ENCODE measurements at regions not wholly inside any gene's neighbourhood (a gene's known extent, or its start where the extent isn't known, plus 50 kb on each side); places are given as distances from the start of the nearest gene placed in this dataset.

- Histone ChIP-seq H3K4me3 (ENCODE audit: low read depth in 1 of 5, low read length in 5 of 5) (no peak overlapping the region), H3K27ac (ENCODE audit: low read depth, low read length) (no peak overlapping the region), H3K27me3 (ENCODE audit: control insufficient read depth in 5 of 5, insufficient read depth in 4 of 5, low read length in 5 of 5) (peaks cover 6 to 18% (median 12%) of the 10 kb centered on the region in 5 donors), H3K9ac (ENCODE audit: low read length in 5 of 5) (no peak overlapping the region), H3K9me3 (ENCODE audit: control insufficient read depth in 5 of 5, low read length in 5 of 5) (peaks cover 3 to 8% (median 5%) of the 10 kb centered on the region in 5 donors), H3K36me3 (ENCODE audit: control insufficient read depth in 5 of 5, insufficient read depth in 5 of 5, low read length in 5 of 5) (no peaks in the 10 kb centered on the region), H3K4me1 (ENCODE audit: control insufficient read depth in 5 of 5, insufficient read depth in 5 of 5, low read length in 5 of 5) (no peaks in the 10 kb centered on the region)
These were observed 404.2 kb downstream of the TMEM121 start for GRCh38 chr14:105930572-105930971.

- H3K9me3 ChIP-seq (ENCODE audit: control insufficient read depth in 5 of 5, low read length in 5 of 5), result peaks cover 3 to 12% (median 5%) of the 10 kb centered on the region in 5 donors
- peaks cover 7 to 18% (median 12%) of the 10 kb centered on the region in 5 donors for H3K27me3 ChIP-seq (ENCODE audit: control insufficient read depth in 5 of 5, insufficient read depth in 4 of 5, low read length in 5 of 5)
- H3K27ac ChIP-seq (ENCODE audit: low read depth, low read length), result no peak overlapping the region
- no peak overlapping the region for H3K9ac ChIP-seq (ENCODE audit: low read length in 5 of 5)
- no peaks in the 10 kb centered on the region for H3K4me1 ChIP-seq (ENCODE audit: control insufficient read depth in 5 of 5, insufficient read depth in 5 of 5, low read length in 5 of 5)
- H3K4me3 ChIP-seq (ENCODE audit: low read depth in 1 of 5, low read length in 5 of 5), result no peak overlapping the region
- no peaks in the 10 kb centered on the region for H3K36me3 ChIP-seq (ENCODE audit: control insufficient read depth in 5 of 5, insufficient read depth in 5 of 5, low read length in 5 of 5)
These were observed 405.6 kb downstream of the TMEM121 start for GRCh38 chr14:105931808-105932483.

GRCh38 chr14:105933238-105933637 is 406.9 kb downstream of the TMEM121 start:
- H3K4me1 ChIP-seq (ENCODE audit: control insufficient read depth in 5 of 5, insufficient read depth in 5 of 5, low read length in 5 of 5), result no peaks in the 10 kb centered on the region
- H3K27ac ChIP-seq (ENCODE audit: low read depth, low read length), result no peak overlapping the region
- peaks cover 7 to 18% (median 12%) of the 10 kb centered on the region in 5 donors for H3K27me3 ChIP-seq (ENCODE audit: control insufficient read depth in 5 of 5, insufficient read depth in 4 of 5, low read length in 5 of 5)
- no peaks in the 10 kb centered on the region for H3K36me3 ChIP-seq (ENCODE audit: control insufficient read depth in 5 of 5, insufficient read depth in 5 of 5, low read length in 5 of 5)
- H3K9ac ChIP-seq (ENCODE audit: low read length in 5 of 5), result no peak overlapping the region
- H3K9me3 ChIP-seq (ENCODE audit: control insufficient read depth in 5 of 5, low read length in 5 of 5), result peaks cover 5 to 22% (median 17%) of the 10 kb centered on the region in 5 donors
- H3K4me3 ChIP-seq (ENCODE audit: low read depth in 1 of 5, low read length in 5 of 5), result no peak overlapping the region

- H3K27ac ChIP-seq (ENCODE audit: low read depth, low read length), result no peak overlapping the region
- H3K4me3 ChIP-seq (ENCODE audit: low read depth in 1 of 5, low read length in 5 of 5), result no peak overlapping the region
- H3K27me3 ChIP-seq (ENCODE audit: control insufficient read depth in 5 of 5, insufficient read depth in 4 of 5, low read length in 5 of 5), result peaks cover 3 to 11% (median 3%) of the 10 kb centered on the region in 5 donors
- peaks cover 12 to 40% (median 33%) of the 10 kb centered on the region in 5 donors for H3K9me3 ChIP-seq (ENCODE audit: control insufficient read depth in 5 of 5, low read length in 5 of 5)
- no peaks in the 10 kb centered on the region for H3K4me1 ChIP-seq (ENCODE audit: control insufficient read depth in 5 of 5, insufficient read depth in 5 of 5, low read length in 5 of 5)
- H3K9ac ChIP-seq (ENCODE audit: low read length in 5 of 5), result no peak overlapping the region
- H3K36me3 ChIP-seq (ENCODE audit: control insufficient read depth in 5 of 5, insufficient read depth in 5 of 5, low read length in 5 of 5), result no peaks in the 10 kb centered on the region
These were observed 409.0 kb downstream of the TMEM121 start for GRCh38 chr14:105935384-105935783.

GRCh38 chr14:105937253-105938054 is 411.1 kb downstream of the TMEM121 start:
- H3K4me1 ChIP-seq (ENCODE audit: control insufficient read depth in 5 of 5, insufficient read depth in 5 of 5, low read length in 5 of 5), result no peaks in the 10 kb centered on the region
- no peak overlapping the region for H3K27ac ChIP-seq (ENCODE audit: low read depth, low read length)
- H3K9ac ChIP-seq (ENCODE audit: low read length in 5 of 5), result no peak overlapping the region
- peak overlapping the region in 1 of 5 donors; percentile 17 for H3K4me3 ChIP-seq (ENCODE audit: low read depth in 1 of 5, low read length in 5 of 5)
- H3K36me3 ChIP-seq (ENCODE audit: control insufficient read depth in 5 of 5, insufficient read depth in 5 of 5, low read length in 5 of 5), result no peaks in the 10 kb centered on the region
- peaks cover 12 to 41% (median 36%) of the 10 kb centered on the region in 5 donors for H3K9me3 ChIP-seq (ENCODE audit: control insufficient read depth in 5 of 5, low read length in 5 of 5)
- peaks cover 0 to 10% (median 2%) of the 10 kb centered on the region in 5 donors for H3K27me3 ChIP-seq (ENCODE audit: control insufficient read depth in 5 of 5, insufficient read depth in 4 of 5, low read length in 5 of 5)

GRCh38 chr14:105938055-105938863 is 411.9 kb downstream of the TMEM121 start:
- Histone ChIP-seq H3K36me3 (ENCODE audit: control insufficient read depth in 5 of 5, insufficient read depth in 5 of 5, low read length in 5 of 5) (no peaks in the 10 kb centered on the region), H3K4me1 (ENCODE audit: control insufficient read depth in 5 of 5, insufficient read depth in 5 of 5, low read length in 5 of 5) (no peaks in the 10 kb centered on the region), H3K27ac (ENCODE audit: low read depth, low read length) (no peak overlapping the region), H3K9me3 (ENCODE audit: control insufficient read depth in 5 of 5, low read length in 5 of 5) (peaks cover 12 to 41% (median 36%) of the 10 kb centered on the region in 5 donors), H3K9ac (ENCODE audit: low read length in 5 of 5) (no peak overlapping the region), H3K27me3 (ENCODE audit: control insufficient read depth in 5 of 5, insufficient read depth in 4 of 5, low read length in 5 of 5) (peaks cover 0 to 7% (median 2%) of the 10 kb centered on the region in 5 donors), H3K4me3 (ENCODE audit: low read depth in 1 of 5, low read length in 5 of 5) (peak overlapping the region in 2 of 5 donors; percentile 2 to 8)

GRCh38 chr14:105938959-105939358 is 412.6 kb downstream of the TMEM121 start:
- Histone ChIP-seq H3K4me1 (ENCODE audit: control insufficient read depth in 5 of 5, insufficient read depth in 5 of 5, low read length in 5 of 5) (no peaks in the 10 kb centered on the region), H3K27ac (ENCODE audit: low read depth, low read length) (no peak overlapping the region), H3K9ac (ENCODE audit: low read length in 5 of 5) (no peak overlapping the region), H3K4me3 (ENCODE audit: low read depth in 1 of 5, low read length in 5 of 5) (no peak overlapping the region), H3K9me3 (ENCODE audit: control insufficient read depth in 5 of 5, low read length in 5 of 5) (peaks cover 12 to 41% (median 36%) of the 10 kb centered on the region in 5 donors), H3K27me3 (ENCODE audit: control insufficient read depth in 5 of 5, insufficient read depth in 4 of 5, low read length in 5 of 5) (peaks cover 0 to 7% (median 2%) of the 10 kb centered on the region in 5 donors), H3K36me3 (ENCODE audit: control insufficient read depth in 5 of 5, insufficient read depth in 5 of 5, low read length in 5 of 5) (no peaks in the 10 kb centered on the region)

GRCh38 chr14:105939810-105940508 is 413.6 kb downstream of the TMEM121 start:
- H3K4me3 ChIP-seq (ENCODE audit: low read depth in 1 of 5, low read length in 5 of 5), result peak overlapping the region in 1 of 5 donors; percentile 1
- peaks cover 12 to 38% (median 36%) of the 10 kb centered on the region in 5 donors for H3K9me3 ChIP-seq (ENCODE audit: control insufficient read depth in 5 of 5, low read length in 5 of 5)
- no peak overlapping the region for H3K27ac ChIP-seq (ENCODE audit: low read depth, low read length)
- H3K4me1 ChIP-seq (ENCODE audit: control insufficient read depth in 5 of 5, insufficient read depth in 5 of 5, low read length in 5 of 5), result no peaks in the 10 kb centered on the region
- H3K36me3 ChIP-seq (ENCODE audit: control insufficient read depth in 5 of 5, insufficient read depth in 5 of 5, low read length in 5 of 5), result no peaks in the 10 kb centered on the region
- H3K27me3 ChIP-seq (ENCODE audit: control insufficient read depth in 5 of 5, insufficient read depth in 4 of 5, low read length in 5 of 5), result peaks cover 0 to 7% (median 2%) of the 10 kb centered on the region in 5 donors
- H3K9ac ChIP-seq (ENCODE audit: low read length in 5 of 5), result no peak overlapping the region

GRCh38 chr14:105940534-105941225 is 414.3 kb downstream of the TMEM121 start:
- no peak overlapping the region for H3K27ac ChIP-seq (ENCODE audit: low read depth, low read length)
- H3K9me3 ChIP-seq (ENCODE audit: control insufficient read depth in 5 of 5, low read length in 5 of 5), result peaks cover 9 to 31% (median 30%) of the 10 kb centered on the region in 5 donors
- no peak overlapping the region for H3K9ac ChIP-seq (ENCODE audit: low read length in 5 of 5)
- no peaks in the 10 kb centered on the region for H3K4me1 ChIP-seq (ENCODE audit: control insufficient read depth in 5 of 5, insufficient read depth in 5 of 5, low read length in 5 of 5)
- H3K4me3 ChIP-seq (ENCODE audit: low read depth in 1 of 5, low read length in 5 of 5), result no peak overlapping the region
- H3K27me3 ChIP-seq (ENCODE audit: control insufficient read depth in 5 of 5, insufficient read depth in 4 of 5, low read length in 5 of 5), result peaks cover 0 to 7% (median 2%) of the 10 kb centered on the region in 5 donors
- H3K36me3 ChIP-seq (ENCODE audit: control insufficient read depth in 5 of 5, insufficient read depth in 5 of 5, low read length in 5 of 5), result no peaks in the 10 kb centered on the region
